HCT116 (cell line): ENCODE measurements at regions not wholly inside any gene's neighbourhood (a gene's known extent, or its start where the extent isn't known, plus 50 kb on each side); places are given as distances from the start of the nearest gene placed in this dataset.

Source experiments
- ATAC-seq: fragments of 200-7000 bp; cut with Tn5 transposase; 2 replicates; pipeline ENCODE4 v1.9.1; 2020; ENCODE audit warnings: mild to moderate bottlenecking, moderate library complexity
- BruUV-seq: library from RNA; stranded (reverse); fragments of 400-500 nt; replicated peaks from 2 replicates; lab custom pipeline; 2021; lab: Mats Ljungman, UMichigan
- CTCF ChIA-PET: fragments of 300-600 bp; sonication (Branson Sonifier 250); formaldehyde crosslinking; loops from one replicate; lab custom pipeline; 2021; ENCODE audit warnings: antibody characterized with exemption; lab: Charles Lee
- POLR2A ChIA-PET: fragments of 300-600, 350-600 bp; sonication (Branson Sonifier 250); formaldehyde crosslinking; loops from one replicate; lab custom pipeline; 2021; ENCODE audit warnings: antibody characterized with exemption; lab: Charles Lee
- RAD21 ChIA-PET, 2 experiments: fragments of 300-600 bp; sonication (Branson Sonifier 250); formaldehyde crosslinking; loops; one replicate each; lab custom pipeline; 2023; ENCODE audit warnings: low total read pairs in 2 of 2; ENCODE audit not compliant: uncharacterized antibody in 2 of 2, unreplicated experiment in 2 of 2, low non-redundant PET in 1 of 2; lab: Charles Lee
- DNase-seq: peaks from one replicate; pipeline ENCODE4 v3.0.0-alpha.2; 2010; ENCODE audit warnings: low read depth, low spot score
- H2AFZ ChIP-seq: fragments of 200-600 bp; shearing (Covaris generic), sonication (generic); 2 replicates; pipeline ENCODE4 v1.6.1; 2017; ENCODE audit warnings: low read depth, mixed run types, mixed read lengths, antibody characterized with exemption, low read length; ENCODE audit not compliant: poor library complexity, severe bottlenecking
- H3K27ac ChIP-seq: 2 replicates; pipeline ENCODE4 v1.5.1; 2012; ENCODE audit warnings: low read depth, low read length
- H3K27me3 ChIP-seq: fragments of 200-600 bp; sonication (generic); 2 replicates; pipeline ENCODE4 v1.6.1; 2016; ENCODE audit warnings: mixed run types, low read length, mixed read lengths; ENCODE audit not compliant: insufficient read depth
- H3K36me3 ChIP-seq, 2 experiments: fragments of 200-500 bp in 1 of 2; fragments of 200-600 bp in 1 of 2; sonication (Bioruptor generic) in 1 of 2; sonication (generic) in 1 of 2; 2 replicates each; pipeline versions ENCODE4 v1.5.1 to v1.6.1; 2014 to 2016; ENCODE audit warnings: low read length in 2 of 2, inconsistent platforms in 1 of 2, mixed read lengths in 1 of 2, mixed run types in 1 of 2; ENCODE audit not compliant: insufficient read depth in 2 of 2, control insufficient read depth in 1 of 2
- H3K4me1 ChIP-seq, 2 experiments: fragments of 200-600 bp in 1 of 2; sonication (generic) in 1 of 2; 2 replicates each; pipeline versions ENCODE4 v1.5.1 to v1.6.1; 2012 to 2017; ENCODE audit warnings: low read length in 2 of 2, inconsistent platforms in 1 of 2, mild to moderate bottlenecking in 1 of 2, mixed read lengths in 1 of 2, mixed run types in 1 of 2, moderate library complexity in 1 of 2; ENCODE audit not compliant: insufficient read depth in 2 of 2, control insufficient read depth in 1 of 2
- H3K4me2 ChIP-seq: fragments of 200-600 bp; sonication (generic); 2 replicates; pipeline ENCODE4 v1.6.1; 2017; ENCODE audit warnings: mixed run types, low read length, mixed read lengths
- H3K4me3 ChIP-seq, 2 experiments: fragments of 200-600 bp in 1 of 2; sonication (generic) in 1 of 2; replicated peaks in 1 of 2; 2 replicates each; pipeline ENCODE4 v1.5.1; 2011 to 2016; ENCODE audit warnings: low read length in 2 of 2, control low read depth in 1 of 2, low read depth in 1 of 2, mild to moderate bottlenecking in 1 of 2, mixed read lengths in 1 of 2, mixed run types in 1 of 2
- H3K79me2 ChIP-seq: fragments of 200-600 bp; sonication (generic); 2 replicates; pipeline ENCODE4 v1.6.1; 2017; ENCODE audit warnings: mild to moderate bottlenecking, mixed run types, low read length, moderate library complexity, mixed read lengths; ENCODE audit not compliant: insufficient read depth
- H3K9ac ChIP-seq: fragments of 200-600 bp; sonication (generic); 2 replicates; pipeline ENCODE4 v1.6.1; 2016; ENCODE audit warnings: low read length, mixed read lengths
- H3K9me2 ChIP-seq: fragments of 200-600 bp; sonication (generic), shearing (Covaris generic); 2 replicates; pipeline ENCODE4 v1.6.1; 2017; ENCODE audit warnings: mixed run types, mild to moderate bottlenecking, moderate library complexity; ENCODE audit not compliant: insufficient read depth
- H3K9me3 ChIP-seq, 2 experiments: fragments of 200-500 bp in 1 of 2; fragments of 200-600 bp in 1 of 2; sonication (Bioruptor generic) in 1 of 2; sonication (generic) in 1 of 2; 2 replicates each; pipeline ENCODE4 v1.6.1; 2014 to 2017; ENCODE audit warnings: low read length in 2 of 2, mixed read lengths in 2 of 2, inconsistent platforms in 1 of 2, low read depth in 1 of 2, mild to moderate bottlenecking in 1 of 2, mixed run types in 1 of 2, moderate library complexity in 1 of 2; ENCODE audit not compliant: control insufficient read depth in 1 of 2, insufficient read depth in 1 of 2
- H4K20me1 ChIP-seq: fragments of 200-600 bp; sonication (generic), shearing (Covaris generic); 2 replicates; pipeline ENCODE4 v1.6.1; 2017; ENCODE audit warnings: mixed run types, mild to moderate bottlenecking, moderate library complexity; ENCODE audit not compliant: insufficient read depth
- CEBPB ChIP-seq: IDR thresholded peaks from 2 replicates; pipeline ENCODE4 v1.6.1; 2012; ENCODE audit warnings: low read depth
- EGR1 ChIP-seq: IDR thresholded peaks from 2 replicates; pipeline ENCODE4 v1.6.1; 2012; ENCODE audit warnings: low read depth
- ELF1 ChIP-seq: IDR thresholded peaks from 2 replicates; pipeline ENCODE4 v1.6.1; 2012; ENCODE audit warnings: low read depth, borderline replicate concordance
- EZH2 ChIP-seq: fragments of 200-600 bp; sonication (generic); IDR thresholded peaks from 2 replicates; pipeline ENCODE4 v1.6.1; 2017; ENCODE audit warnings: antibody characterized with exemption, mixed run types
- FOSL1 ChIP-seq: IDR thresholded peaks from 2 replicates; pipeline ENCODE4 v1.6.1; 2012; ENCODE audit warnings: low read depth
- JUND ChIP-seq: IDR thresholded peaks from 2 replicates; pipeline ENCODE4 v1.6.1; 2012
- MAX ChIP-seq: IDR thresholded peaks from 2 replicates; pipeline ENCODE4 v1.6.1; 2012
- RAD21 ChIP-seq: IDR thresholded peaks from 2 replicates; pipeline ENCODE4 v1.6.1; 2012; ENCODE audit warnings: low read depth, mild to moderate bottlenecking
- REST ChIP-seq: IDR thresholded peaks from 2 replicates; pipeline ENCODE4 v1.6.1; 2012; ENCODE audit warnings: low read depth
- SIN3A ChIP-seq: IDR thresholded peaks from 2 replicates; pipeline ENCODE4 v1.6.1; 2012; ENCODE audit warnings: low read depth
- SP1 ChIP-seq: IDR thresholded peaks from 2 replicates; pipeline ENCODE4 v1.6.1; 2012; ENCODE audit warnings: low read depth
- SRF ChIP-seq: IDR thresholded peaks from 2 replicates; pipeline ENCODE4 v1.6.1; 2012; ENCODE audit warnings: low read depth
- YY1 ChIP-seq: IDR thresholded peaks from 2 replicates; pipeline ENCODE4 v1.6.1; 2011; ENCODE audit warnings: low read length, low read depth, moderate library complexity, mild to moderate bottlenecking; ENCODE audit not compliant: insufficient replicate concordance; ENCODE audit errors: extremely low read depth
- ZFX ChIP-seq: fragments of 450-650 bp; IDR thresholded peaks from 2 replicates; pipeline ENCODE4 v1.6.1; 2017
- ZNF274 ChIP-seq: fragments of 200-500 bp; sonication (Bioruptor generic); IDR thresholded peaks from 2 replicates; pipeline ENCODE4 v1.6.1; 2014; ENCODE audit warnings: mild to moderate bottlenecking, low read depth, low read length, inconsistent platforms
- intact Hi-C: fragments of 100-400 bp; cut with micrococcal nuclease; formaldehyde crosslinking; loops from 2 replicates; pipeline ENCODE4 v1.10.0; 2022
- TF ChIP-seq, protein P1 (sequence below): IDR thresholded peaks from 2 replicates; pipeline ENCODE4 v1.6.1; 2011; ENCODE audit warnings: mild to moderate bottlenecking, low read length, moderate library complexity; ENCODE audit not compliant: insufficient replicate concordance; ENCODE audit errors: extremely low read depth
- TF ChIP-seq, protein P2 (sequence below), 3 experiments: fragments of 200-600 bp in 1 of 3; sonication (generic) in 1 of 3; IDR thresholded peaks in 2 of 3; conservative IDR thresholded peaks in 1 of 3; 2 replicates each; pipeline ENCODE4 v1.5.1; 2012 to 2017; ENCODE audit warnings: low read depth in 2 of 3, low read length in 2 of 3, antibody characterized with exemption in 1 of 3, borderline replicate concordance in 1 of 3, control low read depth in 1 of 3, mild to moderate bottlenecking in 1 of 3, mixed read lengths in 1 of 3, mixed run types in 1 of 3, moderate library complexity in 1 of 3; ENCODE audit not compliant: insufficient read depth in 1 of 3
- TF ChIP-seq, protein P3 (sequence below): IDR thresholded peaks from 2 replicates; pipeline ENCODE4 v1.6.1; 2012

DNA sequence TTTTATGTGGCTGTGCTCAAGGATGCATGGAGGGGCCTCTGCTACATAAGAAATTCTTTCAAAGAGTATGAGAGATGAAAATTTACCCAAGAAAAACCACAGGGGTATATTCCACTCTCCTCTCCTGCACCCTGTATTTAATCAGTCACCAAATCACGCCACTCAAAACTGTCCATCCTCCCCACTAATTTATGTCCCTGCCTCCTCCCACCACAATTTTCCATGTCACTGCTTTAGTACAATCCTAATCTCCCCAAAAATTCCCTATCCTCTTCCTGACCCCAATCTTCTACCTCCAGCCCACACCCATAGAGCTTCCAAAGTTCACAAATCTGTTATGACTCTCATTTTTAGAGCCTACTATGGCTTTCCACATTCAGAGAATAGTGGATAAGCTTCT, 125.2 kb upstream of the CDH6 start:
- H3K27me3 ChIP-seq: no peaks in the 10 kb centered on the region
- H3K27ac ChIP-seq: no peak overlapping the region
- H4K20me1 ChIP-seq: no peaks in the 10 kb centered on the region
- no peaks in the 10 kb centered on the region for H3K9me2 ChIP-seq
- CTCF ChIA-PET: no interaction called here
- intact Hi-C loops: no loop called here
- H3K36me3 ChIP-seq: no peaks in the 10 kb centered on the region
- H3K4me2 ChIP-seq: no peak overlapping the region
- no peak overlapping the region for H3K9ac ChIP-seq
- TF ChIP-seq ZNF274: no peak
- TF ChIP-seq ELF1: no peak
- TF ChIP-seq SRF: no peak
- TF ChIP-seq, protein P1, sequence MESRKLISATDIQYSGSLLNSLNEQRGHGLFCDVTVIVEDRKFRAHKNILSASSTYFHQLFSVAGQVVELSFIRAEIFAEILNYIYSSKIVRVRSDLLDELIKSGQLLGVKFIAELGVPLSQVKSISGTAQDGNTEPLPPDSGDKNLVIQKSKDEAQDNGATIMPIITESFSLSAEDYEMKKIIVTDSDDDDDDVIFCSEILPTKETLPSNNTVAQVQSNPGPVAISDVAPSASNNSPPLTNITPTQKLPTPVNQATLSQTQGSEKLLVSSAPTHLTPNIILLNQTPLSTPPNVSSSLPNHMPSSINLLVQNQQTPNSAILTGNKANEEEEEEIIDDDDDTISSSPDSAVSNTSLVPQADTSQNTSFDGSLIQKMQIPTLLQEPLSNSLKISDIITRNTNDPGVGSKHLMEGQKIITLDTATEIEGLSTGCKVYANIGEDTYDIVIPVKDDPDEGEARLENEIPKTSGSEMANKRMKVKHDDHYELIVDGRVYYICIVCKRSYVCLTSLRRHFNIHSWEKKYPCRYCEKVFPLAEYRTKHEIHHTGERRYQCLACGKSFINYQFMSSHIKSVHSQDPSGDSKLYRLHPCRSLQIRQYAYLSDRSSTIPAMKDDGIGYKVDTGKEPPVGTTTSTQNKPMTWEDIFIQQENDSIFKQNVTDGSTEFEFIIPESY: no peak
- TF ChIP-seq FOSL1: no peak
- no peak for TF ChIP-seq EZH2
- no peak for TF ChIP-seq REST
- TF ChIP-seq SP1: no peak
- TF ChIP-seq ZFX: no peak
- TF ChIP-seq JUND: no peak
- TF ChIP-seq CEBPB: no peak
- TF ChIP-seq MAX: no peak
- TF ChIP-seq, protein P2, sequence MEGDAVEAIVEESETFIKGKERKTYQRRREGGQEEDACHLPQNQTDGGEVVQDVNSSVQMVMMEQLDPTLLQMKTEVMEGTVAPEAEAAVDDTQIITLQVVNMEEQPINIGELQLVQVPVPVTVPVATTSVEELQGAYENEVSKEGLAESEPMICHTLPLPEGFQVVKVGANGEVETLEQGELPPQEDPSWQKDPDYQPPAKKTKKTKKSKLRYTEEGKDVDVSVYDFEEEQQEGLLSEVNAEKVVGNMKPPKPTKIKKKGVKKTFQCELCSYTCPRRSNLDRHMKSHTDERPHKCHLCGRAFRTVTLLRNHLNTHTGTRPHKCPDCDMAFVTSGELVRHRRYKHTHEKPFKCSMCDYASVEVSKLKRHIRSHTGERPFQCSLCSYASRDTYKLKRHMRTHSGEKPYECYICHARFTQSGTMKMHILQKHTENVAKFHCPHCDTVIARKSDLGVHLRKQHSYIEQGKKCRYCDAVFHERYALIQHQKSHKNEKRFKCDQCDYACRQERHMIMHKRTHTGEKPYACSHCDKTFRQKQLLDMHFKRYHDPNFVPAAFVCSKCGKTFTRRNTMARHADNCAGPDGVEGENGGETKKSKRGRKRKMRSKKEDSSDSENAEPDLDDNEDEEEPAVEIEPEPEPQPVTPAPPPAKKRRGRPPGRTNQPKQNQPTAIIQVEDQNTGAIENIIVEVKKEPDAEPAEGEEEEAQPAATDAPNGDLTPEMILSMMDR (IDR thresholded peaks at IDR 0.05 in 2 of 3, conservative IDR thresholded peaks at IDR 0.05 in 1 of 3; ENCODE audit: borderline replicate concordance in 1 of 3, insufficient read depth in 1 of 3, low read depth in 2 of 3, low read length in 2 of 3): no peak
- TF ChIP-seq YY1: no peak
- TF ChIP-seq SIN3A: no peak
- no peak for TF ChIP-seq RAD21
- no peak for TF ChIP-seq EGR1
- TF ChIP-seq, protein P3, sequence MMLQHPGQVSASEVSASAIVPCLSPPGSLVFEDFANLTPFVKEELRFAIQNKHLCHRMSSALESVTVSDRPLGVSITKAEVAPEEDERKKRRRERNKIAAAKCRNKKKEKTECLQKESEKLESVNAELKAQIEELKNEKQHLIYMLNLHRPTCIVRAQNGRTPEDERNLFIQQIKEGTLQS: no peak
- no peaks in the 10 kb centered on the region for H3K4me1 ChIP-seq
- H3K4me3 ChIP-seq: no peak overlapping the region
- POLR2A ChIA-PET: no interaction called here
- RAD21 ChIA-PET: no interaction called here
- H3K79me2 ChIP-seq: no peaks in the 10 kb centered on the region
- no TSS peak for BruUV-seq
- DNase-seq (no peak), ATAC-seq (no peak)
- peaks cover 10 to 14% of the 10 kb centered on the region in 2 experiments; a peak in 3 of 4 replicates for H3K9me3 ChIP-seq
- H2AFZ ChIP-seq: no peak overlapping the region
